ENCODE measurements at regions not wholly inside any gene's neighbourhood (a gene's known extent, or its start where the extent isn't known, plus 50 kb on each side); places are given as distances from the start of the nearest gene placed in this dataset.

DNA sequence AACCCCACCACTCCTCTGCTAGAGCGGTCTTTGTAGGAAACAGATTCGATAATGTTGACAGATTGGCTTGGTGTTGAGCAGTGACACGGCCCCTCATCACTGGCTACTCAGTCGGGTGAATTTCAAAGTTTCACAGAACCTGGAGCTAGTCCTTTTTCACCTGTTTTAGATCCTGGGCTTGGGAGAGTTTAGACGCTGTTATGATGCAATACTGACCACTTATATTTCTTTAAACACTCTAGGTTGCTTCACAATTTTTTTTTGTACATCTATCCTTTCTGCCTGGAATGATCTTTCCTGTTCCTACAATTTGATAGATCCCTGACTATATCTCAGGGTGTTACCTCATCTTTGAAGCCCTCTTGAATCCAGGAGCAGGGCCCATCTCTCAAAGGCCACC is 97.1 kb upstream of the ATP10A start:
- TF ChIP-seq REST (IDR thresholded peaks at IDR 0.05; ENCODE audit: insufficient read depth in 1 of 2, low read depth in 2 of 2, low read length in 2 of 2) (no peak), FOXP2 (optimal IDR thresholded peaks at IDR 0.05; ENCODE audit: borderline replicate concordance, extremely low read depth, extremely low read length, insufficient read depth) (no peak), POLR2AphosphoS5 (IDR thresholded peaks at IDR 0.05; ENCODE audit: low read depth, low read length) (no peak)
